ENCODE measurements at regions not wholly inside any gene's neighbourhood (a gene's known extent, or its start where the extent isn't known, plus 50 kb on each side); places are given as distances from the start of the nearest gene placed in this dataset.

GRCh38 chr1:101161619-101162018, 75.2 kb upstream of the S1PR1 start:
- in situ Hi-C loops (cut with HindIII; ENCODE audit: low pct_unique_long_range_greater_than_20kb, low sequenced_read_pairs): no loop called here
- no peak for DNase-seq (ENCODE audit: low read depth)

GRCh38 chr1:101158424-101158823, 78.4 kb upstream of the S1PR1 start:
- in situ Hi-C loops (cut with HindIII; ENCODE audit: low pct_unique_long_range_greater_than_20kb, low sequenced_read_pairs): no loop called here
- DNase-seq (ENCODE audit: low read depth): no peak

- in situ Hi-C loops (cut with HindIII; ENCODE audit: low pct_unique_long_range_greater_than_20kb, low sequenced_read_pairs): no loop called here
- no peak for DNase-seq (ENCODE audit: low read depth)
These were observed 82.3 kb upstream of the S1PR1 start for GRCh38 chr1:101154547-101154946.

- no peak for DNase-seq (ENCODE audit: low read depth)
- in situ Hi-C loops (cut with HindIII; ENCODE audit: low pct_unique_long_range_greater_than_20kb, low sequenced_read_pairs): no loop called here
These were observed 83.1 kb upstream of the S1PR1 start for GRCh38 chr1:101153692-101154091.

GRCh38 chr1:101152633-101153032, 84.2 kb upstream of the S1PR1 start:
- in situ Hi-C loops (cut with HindIII; ENCODE audit: low pct_unique_long_range_greater_than_20kb, low sequenced_read_pairs): no loop called here
- DNase-seq (ENCODE audit: low read depth): no peak

- no peak for DNase-seq (ENCODE audit: low read depth)
- in situ Hi-C loops (cut with HindIII; ENCODE audit: low pct_unique_long_range_greater_than_20kb, low sequenced_read_pairs): no loop called here
These were observed 85.5 kb upstream of the S1PR1 start for GRCh38 chr1:101151286-101151685.

- no peak for DNase-seq (ENCODE audit: low read depth)
- in situ Hi-C loops (cut with HindIII; ENCODE audit: low pct_unique_long_range_greater_than_20kb, low sequenced_read_pairs): no loop called here
These were observed 86.1 kb upstream of the S1PR1 start for GRCh38 chr1:101150670-101151069.

- in situ Hi-C loops (cut with HindIII; ENCODE audit: low pct_unique_long_range_greater_than_20kb, low sequenced_read_pairs): no loop called here
- no peak for DNase-seq (ENCODE audit: low read depth)
These were observed 86.6 kb upstream of the S1PR1 start for GRCh38 chr1:101150266-101150665.

- in situ Hi-C loops (cut with HindIII; ENCODE audit: low pct_unique_long_range_greater_than_20kb, low sequenced_read_pairs): no loop called here
- DNase-seq (ENCODE audit: low read depth): no peak
These were observed 87.8 kb upstream of the S1PR1 start for GRCh38 chr1:101148980-101149379.

- DNase-seq (ENCODE audit: low read depth): no peak
- in situ Hi-C loops (cut with HindIII; ENCODE audit: low pct_unique_long_range_greater_than_20kb, low sequenced_read_pairs): no loop called here
These were observed 89.4 kb upstream of the S1PR1 start for GRCh38 chr1:101147381-101147780.

- no peak for DNase-seq (ENCODE audit: low read depth)
- in situ Hi-C loops (cut with HindIII; ENCODE audit: low pct_unique_long_range_greater_than_20kb, low sequenced_read_pairs): no loop called here
These were observed 91.4 kb upstream of the S1PR1 start for GRCh38 chr1:101145449-101145820.

GRCh38 chr1:101144671-101145448, 92.0 kb upstream of the S1PR1 start:
- in situ Hi-C loops (cut with HindIII; ENCODE audit: low pct_unique_long_range_greater_than_20kb, low sequenced_read_pairs): no loop called here

GRCh38 chr1:101142244-101142643, 94.6 kb upstream of the S1PR1 start:
- in situ Hi-C loops (cut with HindIII; ENCODE audit: low pct_unique_long_range_greater_than_20kb, low sequenced_read_pairs): no loop called here
- no peak for DNase-seq (ENCODE audit: low read depth)

More at GRCh38 chr1:101144671-101145448, 92.0 kb upstream of the S1PR1 start:
- DNase-seq (ENCODE audit: low read depth): no peak

GRCh38 chr1:101141376-101141775, 95.4 kb upstream of the S1PR1 start:
- in situ Hi-C loops (cut with HindIII; ENCODE audit: low pct_unique_long_range_greater_than_20kb, low sequenced_read_pairs): no loop called here

GRCh38 chr1:101139821-101140718, 96.7 kb upstream of the S1PR1 start:
- DNase-seq (ENCODE audit: low read depth): no peak
- in situ Hi-C loops (cut with HindIII; ENCODE audit: low pct_unique_long_range_greater_than_20kb, low sequenced_read_pairs): no loop called here

More at GRCh38 chr1:101141376-101141775, 95.4 kb upstream of the S1PR1 start:
- no peak for DNase-seq (ENCODE audit: low read depth)

- DNase-seq (ENCODE audit: low read depth): no peak
- in situ Hi-C loops (cut with HindIII; ENCODE audit: low pct_unique_long_range_greater_than_20kb, low sequenced_read_pairs): no loop called here
These were observed 97.7 kb upstream of the S1PR1 start for GRCh38 chr1:101139130-101139529.

- in situ Hi-C loops (cut with HindIII; ENCODE audit: low pct_unique_long_range_greater_than_20kb, low sequenced_read_pairs): no loop called here
These were observed 99.4 kb upstream of the S1PR1 start for GRCh38 chr1:101137144-101138126.

GRCh38 chr1:101136739-101137138, 100.1 kb upstream of the S1PR1 start:
- in situ Hi-C loops (cut with HindIII; ENCODE audit: low pct_unique_long_range_greater_than_20kb, low sequenced_read_pairs): no loop called here
- peak; percentile 11 for DNase-seq (ENCODE audit: low read depth)

More at GRCh38 chr1:101137144-101138126, 99.4 kb upstream of the S1PR1 start:
- DNase-seq (ENCODE audit: low read depth): no peak
